ENCODE measurements at regions not wholly inside any gene's neighbourhood (a gene's known extent, or its start where the extent isn't known, plus 50 kb on each side); places are given as distances from the start of the nearest gene placed in this dataset.

GRCh38 chr5:172568308-172568910 is 72.7 kb upstream of the NEURL1B start:
- DNase-seq = no peak

- DNase-seq = no peak
Measured at GRCh38 chr5:172567843-172568242, 73.2 kb upstream of the NEURL1B start.

GRCh38 chr5:172567294-172567693 is 73.8 kb upstream of the NEURL1B start:
- no peak for DNase-seq

GRCh38 chr5:172565931-172566665 is 75.0 kb upstream of the NEURL1B start:
- no peak for DNase-seq

- no peak for DNase-seq
Measured at GRCh38 chr5:172565455-172565854, 75.6 kb upstream of the NEURL1B start.

- DNase-seq = peak; percentile 13 to 62
Measured at GRCh38 chr5:172564883-172565282, 76.2 kb upstream of the NEURL1B start.

GRCh38 chr5:172564188-172564587 is 76.9 kb upstream of the NEURL1B start:
- peak; percentile 87 to 98 for DNase-seq

- no peak for DNase-seq
Measured at GRCh38 chr5:172562443-172562842, 78.6 kb upstream of the NEURL1B start.

GRCh38 chr5:172561151-172561550 is 79.9 kb upstream of the NEURL1B start:
- no peak for DNase-seq

GRCh38 chr5:172559004-172559932 is 81.8 kb upstream of the NEURL1B start:
- no peak for DNase-seq

GRCh38 chr5:172558076-172558976 is 82.7 kb upstream of the NEURL1B start:
- DNase-seq = no peak

- no peak for DNase-seq
Measured at GRCh38 chr5:172556971-172557461, 84.0 kb upstream of the NEURL1B start.

- DNase-seq = no peak
Measured at GRCh38 chr5:172556262-172556661, 84.8 kb upstream of the NEURL1B start.

- no peak for DNase-seq
Measured at GRCh38 chr5:172554562-172554961, 86.5 kb upstream of the NEURL1B start.

- DNase-seq = no peak
Measured at GRCh38 chr5:172553903-172554302, 87.2 kb upstream of the NEURL1B start.

GRCh38 chr5:172553167-172553566 is 87.9 kb upstream of the NEURL1B start:
- no peak for DNase-seq

GRCh38 chr5:172550996-172551395 is 90.1 kb upstream of the NEURL1B start:
- no peak for DNase-seq

- DNase-seq = no peak
Measured at GRCh38 chr5:172550096-172550765, 90.8 kb upstream of the NEURL1B start.

GRCh38 chr5:172549696-172550095 is 91.4 kb upstream of the NEURL1B start:
- no peak for DNase-seq

- DNase-seq = no peak
Measured at GRCh38 chr5:172548981-172549687, 91.9 kb upstream of the NEURL1B start.

- DNase-seq = no peak
Measured at GRCh38 chr5:172548311-172548731, 92.7 kb upstream of the NEURL1B start.
